ENCODE measurements at regions not wholly inside any gene's neighbourhood (a gene's known extent, or its start where the extent isn't known, plus 50 kb on each side); places are given as distances from the start of the nearest gene placed in this dataset.

- H3K4me2 ChIP-seq (ENCODE audit: low read length), result no peak overlapping the region
- H4K20me1 ChIP-seq (ENCODE audit: insufficient read depth), result no peaks in the 10 kb centered on the region
- H2AFZ ChIP-seq (ENCODE audit: low read depth, low read length), result no peak overlapping the region
Measured at GRCh38 chr6:165913676-165914570, 250.9 kb upstream of the PDE10A start.

More at GRCh38 chr6:165913676-165914570, 250.9 kb upstream of the PDE10A start:
- Histone ChIP-seq H3K27ac (ENCODE audit: low read length) (no peak overlapping the region), H3K27me3 (ENCODE audit: insufficient read depth, low read depth, low read length) (no peaks in the 10 kb centered on the region), H3K36me3 (ENCODE audit: insufficient read depth, low read length) (no peaks in the 10 kb centered on the region), H3K79me2 (replicated peaks; ENCODE audit: insufficient read depth, low read length) (no peaks in the 10 kb centered on the region), H3K9me3 (ENCODE audit: low read length) (no peaks in the 10 kb centered on the region), H3K9me2 (ENCODE audit: insufficient read depth, low read length) (no peaks in the 10 kb centered on the region), H3K9ac (ENCODE audit: low read length) (no peak overlapping the region), H3F3A (ENCODE audit: insufficient read depth, low read length, poor library complexity, severe bottlenecking) (no peaks in the 10 kb centered on the region), H3K4me3 (ENCODE audit: low read length) (no peak overlapping the region)
- TF ChIP-seq REST (IDR thresholded peaks at IDR 0.05; ENCODE audit: borderline replicate concordance) (no peak), EP300 (conservative IDR thresholded peaks at IDR 0.05; ENCODE audit: poor library complexity, severe bottlenecking) (no peak), CTCF (IDR thresholded peaks at IDR 0.05; ENCODE audit: poor library complexity, severe bottlenecking) (no peak), TAF1 (IDR thresholded peaks at IDR 0.05; ENCODE audit: low read depth) (no peak), POLR2AphosphoS5 (IDR thresholded peaks at IDR 0.05) (no peak)

Measured in neural cell (in vitro differentiated cells).